ENCODE measurements at regions not wholly inside any gene's neighbourhood (a gene's known extent, or its start where the extent isn't known, plus 50 kb on each side); places are given as distances from the start of the nearest gene placed in this dataset.

- 38% methylated on average over 6 of the region's 6 CpGs for WGBS (ENCODE audit: low lambda C conversion rate)
- Histone ChIP-seq H3K9me3 (no peaks in the 10 kb centered on the region), H4K20me1 (ENCODE audit: insufficient read depth) (no peaks in the 10 kb centered on the region; the same call in 1 of the 2 replicates), H3K4me2 (peak overlapping the region; percentile 34; the same call in 1 of the 2 replicates), H3K27me3 (ENCODE audit: insufficient read depth) (no peaks in the 10 kb centered on the region), H3K4me1 (ENCODE audit: control insufficient read depth in 1 of 2, insufficient read depth in 2 of 2, low read depth in 1 of 2, low read length in 1 of 2) (peaks cover 5 to 16% of the 10 kb centered on the region in 2 experiments; a peak in 3 of 4 replicates), H3K9ac (no peak overlapping the region), H3K79me2 (ENCODE audit: insufficient read depth) (peaks cover 8% of the 10 kb centered on the region), H3K27ac (ENCODE audit: low read depth in 2 of 2, low read length in 1 of 2) (peak overlapping the region; percentile 30 to 69), H2AFZ (ENCODE audit: low read depth) (no peak overlapping the region), H3K4me3 (ENCODE audit: low read depth in 2 of 2, low read length in 1 of 2) (no peak overlapping the region), H3K9me2 (no peaks in the 10 kb centered on the region), H3K36me3 (replicated peaks in 1 of 2; ENCODE audit: control insufficient read depth in 1 of 2, insufficient read depth in 2 of 2, low read length in 1 of 2) (no peaks in the 10 kb centered on the region), H3F3A (replicated peaks; ENCODE audit: insufficient read depth) (no peaks in the 10 kb centered on the region)
- no peak for TF ChIP-seq TAF1 (IDR thresholded peaks at IDR 0.05; ENCODE audit: borderline replicate concordance, low read depth, low read length)
- TF ChIP-seq NFIC (IDR thresholded peaks at IDR 0.05; ENCODE audit: borderline replicate concordance), result no peak
- TF ChIP-seq, protein P1, sequence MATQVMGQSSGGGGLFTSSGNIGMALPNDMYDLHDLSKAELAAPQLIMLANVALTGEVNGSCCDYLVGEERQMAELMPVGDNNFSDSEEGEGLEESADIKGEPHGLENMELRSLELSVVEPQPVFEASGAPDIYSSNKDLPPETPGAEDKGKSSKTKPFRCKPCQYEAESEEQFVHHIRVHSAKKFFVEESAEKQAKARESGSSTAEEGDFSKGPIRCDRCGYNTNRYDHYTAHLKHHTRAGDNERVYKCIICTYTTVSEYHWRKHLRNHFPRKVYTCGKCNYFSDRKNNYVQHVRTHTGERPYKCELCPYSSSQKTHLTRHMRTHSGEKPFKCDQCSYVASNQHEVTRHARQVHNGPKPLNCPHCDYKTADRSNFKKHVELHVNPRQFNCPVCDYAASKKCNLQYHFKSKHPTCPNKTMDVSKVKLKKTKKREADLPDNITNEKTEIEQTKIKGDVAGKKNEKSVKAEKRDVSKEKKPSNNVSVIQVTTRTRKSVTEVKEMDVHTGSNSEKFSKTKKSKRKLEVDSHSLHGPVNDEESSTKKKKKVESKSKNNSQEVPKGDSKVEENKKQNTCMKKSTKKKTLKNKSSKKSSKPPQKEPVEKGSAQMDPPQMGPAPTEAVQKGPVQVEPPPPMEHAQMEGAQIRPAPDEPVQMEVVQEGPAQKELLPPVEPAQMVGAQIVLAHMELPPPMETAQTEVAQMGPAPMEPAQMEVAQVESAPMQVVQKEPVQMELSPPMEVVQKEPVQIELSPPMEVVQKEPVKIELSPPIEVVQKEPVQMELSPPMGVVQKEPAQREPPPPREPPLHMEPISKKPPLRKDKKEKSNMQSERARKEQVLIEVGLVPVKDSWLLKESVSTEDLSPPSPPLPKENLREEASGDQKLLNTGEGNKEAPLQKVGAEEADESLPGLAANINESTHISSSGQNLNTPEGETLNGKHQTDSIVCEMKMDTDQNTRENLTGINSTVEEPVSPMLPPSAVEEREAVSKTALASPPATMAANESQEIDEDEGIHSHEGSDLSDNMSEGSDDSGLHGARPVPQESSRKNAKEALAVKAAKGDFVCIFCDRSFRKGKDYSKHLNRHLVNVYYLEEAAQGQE (IDR thresholded peaks at IDR 0.05; ENCODE audit: low read depth, low read length), result no peak
- TF ChIP-seq EZH2phosphoT487 (IDR thresholded peaks at IDR 0.05; ENCODE audit: borderline replicate concordance, low read depth), result no peak
- no peak for TF ChIP-seq POLR2AphosphoS5 (IDR thresholded peaks at IDR 0.05; ENCODE audit: low read depth, low read length)
- TF ChIP-seq USF2 (IDR thresholded peaks at IDR 0.05; ENCODE audit: borderline replicate concordance, low read depth, low read length), result no peak
- TF ChIP-seq CHD2 (IDR thresholded peaks at IDR 0.05; ENCODE audit: low read length, partially characterized antibody), result no peak
- TF ChIP-seq NRF1 (IDR thresholded peaks at IDR 0.05; ENCODE audit: low read depth, low read length), result no peak
- no peak for TF ChIP-seq FOXJ3 (CRISPR knock-in tag; IDR thresholded peaks at IDR 0.05)
- TF ChIP-seq RAD21 (IDR thresholded peaks at IDR 0.05; ENCODE audit: low read length), result no peak
- CTCF ChIA-PET, result interaction anchor here (1.3 to 1.7 kb wide), 2 partner anchors 29 to 137 kb away, joined by 4 to 5 read pairs; no protein-coding TSS in a partner anchor
- POLR2A ChIA-PET, result no interaction called here
- DNase-seq, result no peak
These were observed 780.5 kb upstream of the ARGLU1 start for GRCh38 chr13:107348471-107348870.

DNA sequence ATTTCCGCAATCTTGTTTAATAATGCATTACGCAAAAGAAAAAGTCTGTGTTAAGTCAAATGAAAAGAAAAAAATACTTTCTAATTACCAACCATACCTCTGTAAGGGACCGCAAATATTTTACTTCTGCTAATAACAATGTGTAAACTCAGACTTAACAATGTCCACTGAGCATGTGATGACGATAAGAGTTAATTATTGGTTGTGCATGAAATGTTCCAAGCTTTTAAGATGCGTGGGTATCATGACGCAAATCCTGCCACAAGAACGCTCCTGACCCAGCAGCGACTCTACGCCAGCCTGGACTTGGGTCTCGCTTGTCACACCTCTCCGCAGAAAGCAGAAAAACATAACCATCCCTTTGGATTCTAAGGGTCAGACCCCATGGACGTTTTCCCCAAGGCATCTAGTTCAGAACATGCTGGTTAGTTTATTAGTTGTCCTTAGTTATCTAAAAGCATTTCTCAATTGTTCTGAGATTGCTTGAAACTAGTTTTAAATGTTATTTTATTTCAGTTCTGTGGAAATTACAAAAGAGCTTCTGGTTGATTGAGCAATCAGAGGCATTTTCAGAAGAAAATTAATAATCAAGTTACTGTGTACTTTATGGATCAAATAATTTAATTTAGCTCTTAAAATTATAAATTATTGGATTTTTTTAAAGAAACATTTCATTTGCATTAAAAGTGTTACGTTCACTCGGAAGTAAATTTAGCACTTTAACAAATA is 779.9 kb upstream of the ARGLU1 start:
- Histone ChIP-seq H3K9me2 (no peaks in the 10 kb centered on the region), H4K20me1 (ENCODE audit: insufficient read depth) (no peaks in the 10 kb centered on the region; the same call in 1 of the 2 replicates), H3K27ac (ENCODE audit: low read depth in 2 of 2, low read length in 1 of 2) (no peak overlapping the region), H3K4me1 (ENCODE audit: control insufficient read depth in 1 of 2, insufficient read depth in 2 of 2, low read depth in 1 of 2, low read length in 1 of 2) (peaks cover 5 to 16% of the 10 kb centered on the region in 2 experiments; a peak in 3 of 4 replicates), H3K79me2 (ENCODE audit: insufficient read depth) (peaks cover 10% of the 10 kb centered on the region), H3K4me3 (ENCODE audit: low read depth in 2 of 2, low read length in 1 of 2) (no peak overlapping the region), H3K9ac (no peak overlapping the region), H2AFZ (ENCODE audit: low read depth) (no peak overlapping the region), H3F3A (replicated peaks; ENCODE audit: insufficient read depth) (no peaks in the 10 kb centered on the region), H3K27me3 (ENCODE audit: insufficient read depth) (no peaks in the 10 kb centered on the region), H3K36me3 (replicated peaks in 1 of 2; ENCODE audit: control insufficient read depth in 1 of 2, insufficient read depth in 2 of 2, low read length in 1 of 2) (no peaks in the 10 kb centered on the region), H3K9me3 (no peaks in the 10 kb centered on the region), H3K4me2 (no peak overlapping the region)
- no peak for DNase-seq
- WGBS (ENCODE audit: low lambda C conversion rate), result 81% methylated on average over 14 of the region's 14 CpGs
- CTCF ChIA-PET, result interaction anchor here (0.7 to 1.7 kb wide), 3 partner anchors 9 to 136 kb away, joined by 3 to 5 read pairs (median 4); no protein-coding TSS in a partner anchor
- POLR2A ChIA-PET, result no interaction called here
- TF ChIP-seq RXRA (IDR thresholded peaks at IDR 0.05; ENCODE audit: borderline replicate concordance, low read depth) (no peak), TAF1 (IDR thresholded peaks at IDR 0.05; ENCODE audit: borderline replicate concordance, low read depth, low read length) (no peak), YY1 (IDR thresholded peaks at IDR 0.05; ENCODE audit: low read depth) (no peak), NRF1 (IDR thresholded peaks at IDR 0.05; ENCODE audit: low read depth, low read length) (no peak), USF2 (IDR thresholded peaks at IDR 0.05; ENCODE audit: borderline replicate concordance, low read depth, low read length) (no peak), EP300 (IDR thresholded peaks at IDR 0.05; ENCODE audit: borderline replicate concordance in 1 of 2, low read depth in 1 of 2, low read length in 1 of 2) (no peak), ELF1 (IDR thresholded peaks at IDR 0.05) (no peak), SIN3A (IDR thresholded peaks at IDR 0.05; ENCODE audit: borderline replicate concordance, low read depth, low read length) (no peak), GATA2 (CRISPR knock-in tag; IDR thresholded peaks at IDR 0.05) (no peak), FOXM1 (IDR thresholded peaks at IDR 0.05; ENCODE audit: low read depth) (no peak), JUND (IDR thresholded peaks at IDR 0.05) (no peak)
- TF ChIP-seq, protein P2, sequence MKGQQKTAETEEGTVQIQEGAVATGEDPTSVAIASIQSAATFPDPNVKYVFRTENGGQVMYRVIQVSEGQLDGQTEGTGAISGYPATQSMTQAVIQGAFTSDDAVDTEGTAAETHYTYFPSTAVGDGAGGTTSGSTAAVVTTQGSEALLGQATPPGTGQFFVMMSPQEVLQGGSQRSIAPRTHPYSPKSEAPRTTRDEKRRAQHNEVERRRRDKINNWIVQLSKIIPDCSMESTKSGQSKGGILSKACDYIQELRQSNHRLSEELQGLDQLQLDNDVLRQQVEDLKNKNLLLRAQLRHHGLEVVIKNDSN (IDR thresholded peaks at IDR 0.05; ENCODE audit: borderline replicate concordance, low read depth), result no peak
- TF ChIP-seq, protein P3, sequence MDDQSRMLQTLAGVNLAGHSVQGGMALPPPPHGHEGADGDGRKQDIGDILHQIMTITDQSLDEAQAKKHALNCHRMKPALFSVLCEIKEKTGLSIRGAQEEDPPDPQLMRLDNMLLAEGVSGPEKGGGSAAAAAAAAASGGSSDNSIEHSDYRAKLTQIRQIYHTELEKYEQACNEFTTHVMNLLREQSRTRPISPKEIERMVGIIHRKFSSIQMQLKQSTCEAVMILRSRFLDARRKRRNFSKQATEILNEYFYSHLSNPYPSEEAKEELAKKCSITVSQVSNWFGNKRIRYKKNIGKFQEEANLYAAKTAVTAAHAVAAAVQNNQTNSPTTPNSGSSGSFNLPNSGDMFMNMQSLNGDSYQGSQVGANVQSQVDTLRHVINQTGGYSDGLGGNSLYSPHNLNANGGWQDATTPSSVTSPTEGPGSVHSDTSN (IDR thresholded peaks at IDR 0.05), result no peak
